OCI-LY1 (cell line): ENCODE measurements at regions not wholly inside any gene's neighbourhood (a gene's known extent, or its start where the extent isn't known, plus 50 kb on each side); places are given as distances from the start of the nearest gene placed in this dataset.

Experiments
- H2AFZ ChIP-seq: fragments of 200-600 bp; sonication (generic), shearing (Covaris generic); 2 replicates; pipeline ENCODE4 v1.6.0; 2014; ENCODE audit warnings: antibody characterized with exemption, mild to moderate bottlenecking, low read length
- H3F3A ChIP-seq: fragments of 200-600 bp; sonication (generic), shearing (Covaris generic); 2 replicates; pipeline ENCODE4 v1.6.0; 2014; ENCODE audit warnings: mild to moderate bottlenecking, antibody characterized with exemption, low read length, moderate library complexity; ENCODE audit not compliant: insufficient read depth
- H3K27ac ChIP-seq: fragments of 200-600 bp; sonication (generic); 2 replicates; pipeline ENCODE4 v1.5.1; 2014; ENCODE audit warnings: low read length, mixed run types, mild to moderate bottlenecking, low read depth; ENCODE audit not compliant: poor library complexity, severe bottlenecking
- H3K27me3 ChIP-seq: fragments of 200-600 bp; sonication (generic); 2 replicates; pipeline ENCODE4 v1.6.0; 2014; ENCODE audit warnings: antibody characterized with exemption, mild to moderate bottlenecking, low read length, moderate library complexity; ENCODE audit not compliant: insufficient read depth
- H3K36me3 ChIP-seq: fragments of 200-600 bp; sonication (generic); 2 replicates; pipeline ENCODE4 v1.6.1; 2014; ENCODE audit warnings: mild to moderate bottlenecking, antibody characterized with exemption, low read length, moderate library complexity, mixed read lengths; ENCODE audit not compliant: insufficient read depth
- H3K4me1 ChIP-seq: fragments of 200-600 bp; sonication (generic); 2 replicates; pipeline ENCODE4 v1.5.1; 2014; ENCODE audit warnings: mild to moderate bottlenecking, low read length, moderate library complexity; ENCODE audit not compliant: insufficient read depth, severe bottlenecking
- H3K4me2 ChIP-seq: fragments of 200-600 bp; sonication (generic), shearing (Covaris generic); 2 replicates; pipeline ENCODE4 v1.6.1; 2014; ENCODE audit warnings: low read length
- H3K4me3 ChIP-seq: fragments of 200-600 bp; sonication (generic); 2 replicates; pipeline ENCODE4 v1.5.1; 2014; ENCODE audit warnings: low read length, low read depth, mild to moderate bottlenecking, mixed read lengths; ENCODE audit not compliant: poor library complexity, severe bottlenecking
- H3K79me2 ChIP-seq: fragments of 200-600 bp; shearing (Covaris generic); 2 replicates; pipeline ENCODE4 v1.6.1; 2016; ENCODE audit warnings: mixed run types, low read length, mixed read lengths; ENCODE audit not compliant: insufficient read depth
- H3K9ac ChIP-seq: fragments of 200-600 bp; sonication (generic), shearing (Covaris generic); 2 replicates; pipeline ENCODE4 v1.6.1; 2014; ENCODE audit warnings: mild to moderate bottlenecking, low read length, mixed read lengths
- H3K9me2 ChIP-seq: fragments of 200-600 bp; sonication (generic), shearing (Covaris generic); 2 replicates; pipeline ENCODE4 v1.6.1; 2014; ENCODE audit warnings: low read depth, mild to moderate bottlenecking, low read length, mixed read lengths
- H3K9me3 ChIP-seq: fragments of 200-600 bp; shearing (Covaris generic); 2 replicates; pipeline ENCODE4 v1.6.1; 2014; ENCODE audit warnings: low read length, mixed read lengths
- H4K20me1 ChIP-seq: fragments of 200-600 bp; sonication (generic), shearing (Covaris generic); 2 replicates; pipeline ENCODE4 v1.6.0; 2016; ENCODE audit warnings: mild to moderate bottlenecking, low read length; ENCODE audit not compliant: insufficient read depth
- EZH2 ChIP-seq: fragments of 200-600 bp; sonication (generic), shearing (Covaris generic); IDR thresholded peaks from 2 replicates; pipeline ENCODE4 v1.8.0; 2017; ENCODE audit warnings: borderline replicate concordance, mixed run types, mild to moderate bottlenecking, antibody characterized with exemption, low read length, moderate library complexity, mixed read lengths
- TF ChIP-seq, protein P1 (sequence below): fragments of 200-600 bp; sonication (generic), shearing (Covaris generic); IDR thresholded peaks from 2 replicates; pipeline ENCODE4 v1.5.1; 2017; ENCODE audit warnings: mild to moderate bottlenecking, antibody characterized with exemption, low read length, moderate library complexity, mixed read lengths

GRCh38 chr16:63527404-63527803 is 1491.2 kb upstream of the CDH8 start:
- Histone ChIP-seq H3K4me2 (no peak overlapping the region), H3K27ac (no peak overlapping the region), H3K79me2 (no peaks in the 10 kb centered on the region), H3K9me3 (no peaks in the 10 kb centered on the region), H3F3A (no peaks in the 10 kb centered on the region), H3K4me1 (no peaks in the 10 kb centered on the region), H3K36me3 (no peaks in the 10 kb centered on the region), H3K9me2 (no peaks in the 10 kb centered on the region), H3K4me3 (no peak overlapping the region), H2AFZ (no peak overlapping the region), H3K27me3 (no peaks in the 10 kb centered on the region), H3K9ac (no peak overlapping the region), H4K20me1 (no peaks in the 10 kb centered on the region)
- no peak for TF ChIP-seq EZH2
- TF ChIP-seq, protein P1, sequence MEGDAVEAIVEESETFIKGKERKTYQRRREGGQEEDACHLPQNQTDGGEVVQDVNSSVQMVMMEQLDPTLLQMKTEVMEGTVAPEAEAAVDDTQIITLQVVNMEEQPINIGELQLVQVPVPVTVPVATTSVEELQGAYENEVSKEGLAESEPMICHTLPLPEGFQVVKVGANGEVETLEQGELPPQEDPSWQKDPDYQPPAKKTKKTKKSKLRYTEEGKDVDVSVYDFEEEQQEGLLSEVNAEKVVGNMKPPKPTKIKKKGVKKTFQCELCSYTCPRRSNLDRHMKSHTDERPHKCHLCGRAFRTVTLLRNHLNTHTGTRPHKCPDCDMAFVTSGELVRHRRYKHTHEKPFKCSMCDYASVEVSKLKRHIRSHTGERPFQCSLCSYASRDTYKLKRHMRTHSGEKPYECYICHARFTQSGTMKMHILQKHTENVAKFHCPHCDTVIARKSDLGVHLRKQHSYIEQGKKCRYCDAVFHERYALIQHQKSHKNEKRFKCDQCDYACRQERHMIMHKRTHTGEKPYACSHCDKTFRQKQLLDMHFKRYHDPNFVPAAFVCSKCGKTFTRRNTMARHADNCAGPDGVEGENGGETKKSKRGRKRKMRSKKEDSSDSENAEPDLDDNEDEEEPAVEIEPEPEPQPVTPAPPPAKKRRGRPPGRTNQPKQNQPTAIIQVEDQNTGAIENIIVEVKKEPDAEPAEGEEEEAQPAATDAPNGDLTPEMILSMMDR = no peak

GRCh38 chr16:63516394-63516793 is 1480.2 kb upstream of the CDH8 start:
- Histone ChIP-seq H3K79me2 (no peaks in the 10 kb centered on the region), H3K27me3 (no peaks in the 10 kb centered on the region), H3K4me3 (no peak overlapping the region), H3K4me1 (no peaks in the 10 kb centered on the region), H4K20me1 (no peaks in the 10 kb centered on the region), H3K9me2 (no peaks in the 10 kb centered on the region), H3K4me2 (no peak overlapping the region), H3F3A (no peaks in the 10 kb centered on the region), H3K9me3 (no peaks in the 10 kb centered on the region), H3K9ac (no peak overlapping the region), H3K36me3 (no peaks in the 10 kb centered on the region), H2AFZ (no peak overlapping the region), H3K27ac (no peak overlapping the region)
- no peak for TF ChIP-seq EZH2
- TF ChIP-seq, protein P1 = no peak

- no peaks in the 10 kb centered on the region for H3K9me3 ChIP-seq
- H3K4me1 ChIP-seq = no peaks in the 10 kb centered on the region
- H3K9me2 ChIP-seq = no peaks in the 10 kb centered on the region
- H3K4me3 ChIP-seq = no peak overlapping the region
- H3K36me3 ChIP-seq = no peaks in the 10 kb centered on the region
- no peak overlapping the region for H2AFZ ChIP-seq
- H3K79me2 ChIP-seq = no peaks in the 10 kb centered on the region
- no peaks in the 10 kb centered on the region for H3K27me3 ChIP-seq
- no peaks in the 10 kb centered on the region for H4K20me1 ChIP-seq
- no peak for TF ChIP-seq EZH2
- TF ChIP-seq, protein P1 = no peak
- H3K27ac ChIP-seq = no peak overlapping the region
- no peak overlapping the region for H3K4me2 ChIP-seq
- no peak overlapping the region for H3K9ac ChIP-seq
- no peaks in the 10 kb centered on the region for H3F3A ChIP-seq
Observed at GRCh38 chr16:63512910-63513309, 1476.7 kb upstream of the CDH8 start.
